ENCODE measurements at regions not wholly inside any gene's neighbourhood (a gene's known extent, or its start where the extent isn't known, plus 50 kb on each side); places are given as distances from the start of the nearest gene placed in this dataset.
"Not testable (repeated sequence)": the region's sequence is repeated elsewhere in the genome, so short reads cannot be mapped to it uniquely, and the experiment has no call there.

DNA sequence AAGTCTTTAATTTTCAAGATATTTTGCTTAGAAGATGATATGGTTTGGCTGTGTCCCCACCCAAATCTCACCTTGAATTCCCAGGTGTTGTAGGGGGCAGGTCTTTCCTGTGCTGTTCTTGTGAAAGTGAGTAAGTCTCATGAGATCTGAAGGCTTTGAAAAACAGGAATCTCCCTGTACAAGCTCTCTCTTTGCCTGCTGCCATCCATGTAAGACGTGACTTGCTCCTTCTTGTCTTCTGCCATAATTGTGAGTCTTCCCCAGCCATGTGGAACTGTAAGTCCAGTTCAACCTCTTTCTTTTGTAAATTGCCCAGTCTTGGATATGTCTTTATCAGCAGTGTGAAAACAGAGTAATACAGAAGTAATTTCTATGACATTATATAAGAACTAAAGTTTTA is 1255.2 kb upstream of the LRRTM3 start:
- TF ChIP-seq, protein P1, sequence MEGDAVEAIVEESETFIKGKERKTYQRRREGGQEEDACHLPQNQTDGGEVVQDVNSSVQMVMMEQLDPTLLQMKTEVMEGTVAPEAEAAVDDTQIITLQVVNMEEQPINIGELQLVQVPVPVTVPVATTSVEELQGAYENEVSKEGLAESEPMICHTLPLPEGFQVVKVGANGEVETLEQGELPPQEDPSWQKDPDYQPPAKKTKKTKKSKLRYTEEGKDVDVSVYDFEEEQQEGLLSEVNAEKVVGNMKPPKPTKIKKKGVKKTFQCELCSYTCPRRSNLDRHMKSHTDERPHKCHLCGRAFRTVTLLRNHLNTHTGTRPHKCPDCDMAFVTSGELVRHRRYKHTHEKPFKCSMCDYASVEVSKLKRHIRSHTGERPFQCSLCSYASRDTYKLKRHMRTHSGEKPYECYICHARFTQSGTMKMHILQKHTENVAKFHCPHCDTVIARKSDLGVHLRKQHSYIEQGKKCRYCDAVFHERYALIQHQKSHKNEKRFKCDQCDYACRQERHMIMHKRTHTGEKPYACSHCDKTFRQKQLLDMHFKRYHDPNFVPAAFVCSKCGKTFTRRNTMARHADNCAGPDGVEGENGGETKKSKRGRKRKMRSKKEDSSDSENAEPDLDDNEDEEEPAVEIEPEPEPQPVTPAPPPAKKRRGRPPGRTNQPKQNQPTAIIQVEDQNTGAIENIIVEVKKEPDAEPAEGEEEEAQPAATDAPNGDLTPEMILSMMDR (tag by site-specific recombination; IDR thresholded peaks at IDR 0.05): not testable (repeated sequence)
- TF ChIP-seq ZFP37 (tag by site-specific recombination; IDR thresholded peaks at IDR 0.05); GFI1B (tag by site-specific recombination; IDR thresholded peaks at IDR 0.05); IKZF3 (tag by site-specific recombination; IDR thresholded peaks at IDR 0.05); ZNF24 (tag by site-specific recombination; IDR thresholded peaks at IDR 0.05); BCL11A (tag by site-specific recombination; IDR thresholded peaks at IDR 0.05; ENCODE audit: low read depth): not testable (repeated sequence)
- TF ChIP-seq, protein P2, sequence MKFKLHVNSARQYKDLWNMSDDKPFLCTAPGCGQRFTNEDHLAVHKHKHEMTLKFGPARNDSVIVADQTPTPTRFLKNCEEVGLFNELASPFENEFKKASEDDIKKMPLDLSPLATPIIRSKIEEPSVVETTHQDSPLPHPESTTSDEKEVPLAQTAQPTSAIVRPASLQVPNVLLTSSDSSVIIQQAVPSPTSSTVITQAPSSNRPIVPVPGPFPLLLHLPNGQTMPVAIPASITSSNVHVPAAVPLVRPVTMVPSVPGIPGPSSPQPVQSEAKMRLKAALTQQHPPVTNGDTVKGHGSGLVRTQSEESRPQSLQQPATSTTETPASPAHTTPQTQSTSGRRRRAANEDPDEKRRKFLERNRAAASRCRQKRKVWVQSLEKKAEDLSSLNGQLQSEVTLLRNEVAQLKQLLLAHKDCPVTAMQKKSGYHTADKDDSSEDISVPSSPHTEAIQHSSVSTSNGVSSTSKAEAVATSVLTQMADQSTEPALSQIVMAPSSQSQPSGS (tag by site-specific recombination; IDR thresholded peaks at IDR 0.05; ENCODE audit: low read depth): not testable (repeated sequence)
